ENCODE measurements at regions not wholly inside any gene's neighbourhood (a gene's known extent, or its start where the extent isn't known, plus 50 kb on each side); places are given as distances from the start of the nearest gene placed in this dataset.

DNA sequence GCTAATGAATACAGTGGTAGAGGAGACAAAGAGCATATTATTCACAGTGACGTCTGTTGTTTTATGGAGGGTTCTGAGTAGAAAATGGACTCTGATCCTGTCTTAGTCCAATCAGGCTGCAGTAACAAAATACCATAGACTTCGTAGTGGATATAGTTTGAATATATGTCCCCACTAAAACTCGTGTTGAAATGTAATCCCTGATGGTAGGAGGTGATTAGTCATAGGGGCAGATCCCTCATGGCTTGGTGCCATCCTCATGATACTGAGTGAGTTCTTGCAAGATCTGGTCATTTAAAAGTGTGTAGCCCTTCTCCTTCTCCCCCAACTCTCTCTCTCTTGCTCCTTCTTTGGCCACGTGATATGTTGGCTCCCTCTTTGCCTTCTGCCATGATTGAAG, 82.5 kb downstream of the CD83 start:
- H3F3A ChIP-seq (ENCODE audit: insufficient read depth, low read length, poor library complexity, severe bottlenecking) = no peaks in the 10 kb centered on the region
- no peaks in the 10 kb centered on the region for H3K27me3 ChIP-seq (ENCODE audit: insufficient read depth, low read depth, low read length)
- no peaks in the 10 kb centered on the region for H3K9me3 ChIP-seq (ENCODE audit: low read length)
- no peak overlapping the region for H3K4me2 ChIP-seq (ENCODE audit: low read length)
- no peak overlapping the region for H2AFZ ChIP-seq (ENCODE audit: low read depth, low read length)
- no peaks in the 10 kb centered on the region for H3K9me2 ChIP-seq (ENCODE audit: insufficient read depth, low read length)
- no peak overlapping the region for H3K4me3 ChIP-seq (ENCODE audit: low read length)
- H4K20me1 ChIP-seq (ENCODE audit: insufficient read depth) = no peaks in the 10 kb centered on the region
- H3K79me2 ChIP-seq (replicated peaks; ENCODE audit: insufficient read depth, low read length) = no peaks in the 10 kb centered on the region
- no peak overlapping the region for H3K27ac ChIP-seq (ENCODE audit: low read length)
- H3K36me3 ChIP-seq (ENCODE audit: insufficient read depth, low read length) = no peaks in the 10 kb centered on the region
- no peak overlapping the region for H3K9ac ChIP-seq (ENCODE audit: low read length)
- TF ChIP-seq EP300 (conservative IDR thresholded peaks at IDR 0.05; ENCODE audit: poor library complexity, severe bottlenecking) = no peak
- TF ChIP-seq EZH2 (IDR thresholded peaks at IDR 0.05; ENCODE audit: borderline replicate concordance, insufficient read depth, low read length, poor library complexity, severe bottlenecking) = no peak
- no peak for TF ChIP-seq RAD21 (conservative IDR thresholded peaks at IDR 0.05)
- TF ChIP-seq CTCF (IDR thresholded peaks at IDR 0.05; ENCODE audit: poor library complexity, severe bottlenecking) = no peak
- no peak for TF ChIP-seq SMC3 (conservative IDR thresholded peaks at IDR 0.05; ENCODE audit: poor library complexity)

GRCh38 chr6:14202947-14203346, 85.4 kb downstream of the CD83 start:
- no peak overlapping the region for H3K4me3 ChIP-seq (ENCODE audit: low read length)
- no peaks in the 10 kb centered on the region for H3K9me3 ChIP-seq (ENCODE audit: low read length)
- H4K20me1 ChIP-seq (ENCODE audit: insufficient read depth) = no peaks in the 10 kb centered on the region
- H3K27me3 ChIP-seq (ENCODE audit: insufficient read depth, low read depth, low read length) = no peaks in the 10 kb centered on the region
- no peaks in the 10 kb centered on the region for H3K9me2 ChIP-seq (ENCODE audit: insufficient read depth, low read length)
- no peak for TF ChIP-seq CTCF (IDR thresholded peaks at IDR 0.05; ENCODE audit: poor library complexity, severe bottlenecking)
- no peak for TF ChIP-seq MXI1 (conservative IDR thresholded peaks at IDR 0.05; ENCODE audit: poor library complexity, severe bottlenecking)
- TF ChIP-seq RAD21 (conservative IDR thresholded peaks at IDR 0.05) = no peak
- no peak overlapping the region for H3K27ac ChIP-seq (ENCODE audit: low read length)
- H3K36me3 ChIP-seq (ENCODE audit: insufficient read depth, low read length) = no peaks in the 10 kb centered on the region
- no peak overlapping the region for H3K4me2 ChIP-seq (ENCODE audit: low read length)
- H2AFZ ChIP-seq (ENCODE audit: low read depth, low read length) = no peak overlapping the region
- no peaks in the 10 kb centered on the region for H3K79me2 ChIP-seq (replicated peaks; ENCODE audit: insufficient read depth, low read length)
- H3F3A ChIP-seq (ENCODE audit: insufficient read depth, low read length, poor library complexity, severe bottlenecking) = no peaks in the 10 kb centered on the region
- H3K9ac ChIP-seq (ENCODE audit: low read length) = no peak overlapping the region

- Histone ChIP-seq H3K9ac (ENCODE audit: low read length) (no peak overlapping the region), H3K9me3 (ENCODE audit: low read length) (no peaks in the 10 kb centered on the region), H3K9me2 (ENCODE audit: insufficient read depth, low read length) (no peaks in the 10 kb centered on the region), H3K4me3 (ENCODE audit: low read length) (no peak overlapping the region), H3K4me2 (ENCODE audit: low read length) (no peak overlapping the region), H3K27ac (ENCODE audit: low read length) (no peak overlapping the region), H3K79me2 (replicated peaks; ENCODE audit: insufficient read depth, low read length) (no peaks in the 10 kb centered on the region), H4K20me1 (ENCODE audit: insufficient read depth) (no peaks in the 10 kb centered on the region), H3F3A (ENCODE audit: insufficient read depth, low read length, poor library complexity, severe bottlenecking) (no peaks in the 10 kb centered on the region), H3K27me3 (ENCODE audit: insufficient read depth, low read depth, low read length) (no peaks in the 10 kb centered on the region), H3K36me3 (ENCODE audit: insufficient read depth, low read length) (no peaks in the 10 kb centered on the region), H2AFZ (ENCODE audit: low read depth, low read length) (no peak overlapping the region)
- TF ChIP-seq RAD21 (conservative IDR thresholded peaks at IDR 0.05) (no peak), MXI1 (conservative IDR thresholded peaks at IDR 0.05; ENCODE audit: poor library complexity, severe bottlenecking) (no peak), POLR2AphosphoS5 (IDR thresholded peaks at IDR 0.05) (no peak), TAF1 (IDR thresholded peaks at IDR 0.05; ENCODE audit: low read depth) (no peak)
Observed at GRCh38 chr6:14206391-14206790, 88.8 kb downstream of the CD83 start.
